Astrocyte (in vitro differentiated cells and primary cell): ENCODE measurements at regions not wholly inside any gene's neighbourhood (a gene's known extent, or its start where the extent isn't known, plus 50 kb on each side); places are given as distances from the start of the nearest gene placed in this dataset.
A peak's percentile ranks its signal among the peaks of the same experiment; 100 is the strongest.

Experiments used
- DNase-seq: peaks from one replicate; pipeline ENCODE4 v3.0.0-alpha.2; 2010; ENCODE audit warnings: low read depth
- FAIRE-seq: peaks from 2 replicates; lab custom pipeline; 2011; peaks lifted over from hg19 to GRCh38; lab: Jason Lieb, UNC
- H2AFZ ChIP-seq: 2 replicates; pipeline ENCODE4 v1.6.0; 2012; ENCODE audit warnings: low read depth, low read length, inconsistent platforms
- H3K27ac ChIP-seq: 2 replicates; pipeline ENCODE4 v1.5.1; 2011; ENCODE audit warnings: low read depth, low read length, inconsistent platforms
- H3K27me3 ChIP-seq: 2 replicates; pipeline ENCODE4 v1.6.0; 2011; ENCODE audit warnings: low read length, inconsistent platforms; ENCODE audit not compliant: insufficient read depth
- H3K36me3 ChIP-seq: 2 replicates; pipeline ENCODE4 v1.5.1; 2011; ENCODE audit warnings: low read length, inconsistent platforms; ENCODE audit not compliant: insufficient read depth
- H3K4me1 ChIP-seq: 2 replicates; pipeline ENCODE4 v1.5.1; 2011; ENCODE audit warnings: low read length, inconsistent platforms; ENCODE audit not compliant: insufficient read depth
- H3K4me2 ChIP-seq: 2 replicates; pipeline ENCODE4 v1.6.0; 2012; ENCODE audit warnings: low read length, inconsistent platforms
- H3K4me3 ChIP-seq: 2 replicates; pipeline ENCODE4 v1.5.1; 2011; ENCODE audit warnings: low read depth, mild to moderate bottlenecking, low read length, inconsistent platforms; ENCODE audit not compliant: insufficient read depth
- H3K79me2 ChIP-seq: 2 replicates; pipeline ENCODE4 v1.6.0; 2012; ENCODE audit warnings: mild to moderate bottlenecking, low read length, inconsistent platforms; ENCODE audit not compliant: insufficient read depth
- H3K9ac ChIP-seq: 2 replicates; pipeline ENCODE4 v1.6.0; 2012; ENCODE audit warnings: mild to moderate bottlenecking, low read length, inconsistent platforms
- H3K9me3 ChIP-seq: 2 replicates; pipeline ENCODE4 v1.5.1; 2012; ENCODE audit warnings: low read depth, mild to moderate bottlenecking, low read length, inconsistent platforms; ENCODE audit not compliant: insufficient read depth
- H4K20me1 ChIP-seq: 2 replicates; pipeline ENCODE4 v1.6.0; 2012; ENCODE audit warnings: low read length, inconsistent platforms; ENCODE audit not compliant: insufficient read depth
- H3K27ac Mint-ChIP-seq: one replicate; pipeline ENCODE4 v1.8.0; 2021; ENCODE audit warnings: mild to moderate bottlenecking, mixed read lengths; ENCODE audit not compliant: unreplicated experiment
- H3K27me3 Mint-ChIP-seq: one replicate; pipeline ENCODE4 v1.8.0; 2021; ENCODE audit warnings: low read depth, mixed read lengths; ENCODE audit not compliant: unreplicated experiment
- H3K36me3 Mint-ChIP-seq: one replicate; pipeline ENCODE4 v1.8.0; 2021; ENCODE audit warnings: low read depth, mixed read lengths; ENCODE audit not compliant: unreplicated experiment
- H3K4me1 Mint-ChIP-seq: one replicate; pipeline ENCODE4 v1.8.0; 2021; ENCODE audit warnings: low read depth, mixed read lengths; ENCODE audit not compliant: unreplicated experiment
- H3K4me3 Mint-ChIP-seq: one replicate; pipeline ENCODE4 v1.8.0; 2021; ENCODE audit warnings: mild to moderate bottlenecking, moderate library complexity, mixed read lengths; ENCODE audit not compliant: unreplicated experiment
- H3K9me3 Mint-ChIP-seq: one replicate; pipeline ENCODE4 v1.8.0; 2021; ENCODE audit warnings: mild to moderate bottlenecking, mixed read lengths; ENCODE audit not compliant: unreplicated experiment
- EZH2 ChIP-seq: IDR thresholded peaks from 2 replicates; pipeline ENCODE4 v1.6.1; 2012; ENCODE audit warnings: mild to moderate bottlenecking, low read length, inconsistent platforms; ENCODE audit not compliant: insufficient read depth
- TF ChIP-seq, protein P1 (sequence below): IDR thresholded peaks from 2 replicates; pipeline ENCODE4 v1.5.1; 2011; ENCODE audit warnings: low read depth, mild to moderate bottlenecking, inconsistent platforms, low read length, moderate library complexity; ENCODE audit not compliant: insufficient read depth

DNA sequence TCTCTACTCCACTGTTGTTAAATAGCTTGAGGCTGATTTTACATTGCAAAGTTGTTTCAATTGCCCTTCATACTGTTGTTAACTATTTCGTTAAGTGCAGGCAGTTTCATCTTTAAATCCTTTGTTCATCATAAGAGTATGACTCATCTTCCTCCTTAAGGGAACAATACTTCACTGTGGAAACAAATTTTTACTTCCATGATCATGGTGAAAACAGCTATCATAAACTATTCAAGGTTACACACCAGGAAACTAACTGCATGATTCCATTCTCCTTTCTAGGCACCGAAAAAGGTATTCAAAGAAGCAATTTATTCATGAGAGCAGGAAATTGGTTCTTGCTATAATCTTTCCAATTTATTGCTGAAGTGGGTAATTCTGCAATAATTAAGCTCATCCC lies 593.2 kb downstream of the LRRIQ3 start:
- DNase-seq (peak; percentile 24), FAIRE-seq (no peak)
- peaks cover 2% of the 10 kb centered on the region for H3K36me3 Mint-ChIP-seq
- Histone ChIP-seq H3K9ac (no peak overlapping the region), H3K4me1 (no peaks in the 10 kb centered on the region), H3K4me3 (no peak overlapping the region), H3K27ac (no peak overlapping the region), H3K4me2 (peak overlapping the region; percentile 28), H4K20me1 (no peaks in the 10 kb centered on the region), H3K27me3 (no peaks in the 10 kb centered on the region), H3K79me2 (no peaks in the 10 kb centered on the region), H3K36me3 (no peaks in the 10 kb centered on the region), H2AFZ (no peak overlapping the region), H3K9me3 (no peaks in the 10 kb centered on the region)
- no peak overlapping the region for H3K4me3 Mint-ChIP-seq
- no peaks in the 10 kb centered on the region for H3K27me3 Mint-ChIP-seq
- H3K27ac Mint-ChIP-seq: no peak overlapping the region
- H3K4me1 Mint-ChIP-seq: no peaks in the 10 kb centered on the region
- no peaks in the 10 kb centered on the region for H3K9me3 Mint-ChIP-seq
- TF ChIP-seq EZH2: no peak
- TF ChIP-seq, protein P1, sequence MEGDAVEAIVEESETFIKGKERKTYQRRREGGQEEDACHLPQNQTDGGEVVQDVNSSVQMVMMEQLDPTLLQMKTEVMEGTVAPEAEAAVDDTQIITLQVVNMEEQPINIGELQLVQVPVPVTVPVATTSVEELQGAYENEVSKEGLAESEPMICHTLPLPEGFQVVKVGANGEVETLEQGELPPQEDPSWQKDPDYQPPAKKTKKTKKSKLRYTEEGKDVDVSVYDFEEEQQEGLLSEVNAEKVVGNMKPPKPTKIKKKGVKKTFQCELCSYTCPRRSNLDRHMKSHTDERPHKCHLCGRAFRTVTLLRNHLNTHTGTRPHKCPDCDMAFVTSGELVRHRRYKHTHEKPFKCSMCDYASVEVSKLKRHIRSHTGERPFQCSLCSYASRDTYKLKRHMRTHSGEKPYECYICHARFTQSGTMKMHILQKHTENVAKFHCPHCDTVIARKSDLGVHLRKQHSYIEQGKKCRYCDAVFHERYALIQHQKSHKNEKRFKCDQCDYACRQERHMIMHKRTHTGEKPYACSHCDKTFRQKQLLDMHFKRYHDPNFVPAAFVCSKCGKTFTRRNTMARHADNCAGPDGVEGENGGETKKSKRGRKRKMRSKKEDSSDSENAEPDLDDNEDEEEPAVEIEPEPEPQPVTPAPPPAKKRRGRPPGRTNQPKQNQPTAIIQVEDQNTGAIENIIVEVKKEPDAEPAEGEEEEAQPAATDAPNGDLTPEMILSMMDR: no peak

DNA sequence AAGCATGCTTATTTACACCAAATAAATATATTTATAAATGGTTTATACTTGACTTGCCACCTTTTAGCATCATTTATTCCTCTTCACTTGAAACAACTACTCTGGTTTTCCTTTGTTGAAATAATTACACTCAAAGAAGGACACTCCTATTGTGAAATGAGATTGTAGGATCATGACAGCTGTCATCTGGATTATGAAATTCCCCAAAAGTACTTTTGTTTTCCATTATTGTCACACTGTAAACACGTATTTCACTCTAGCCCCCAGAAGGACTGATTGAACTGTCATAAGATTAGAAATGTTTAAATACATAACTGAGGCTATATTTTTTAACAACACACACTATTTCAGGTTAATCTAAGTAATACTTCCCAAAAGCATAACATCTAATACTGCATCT lies 593.8 kb downstream of the LRRIQ3 start:
- FAIRE-seq (no peak), DNase-seq (no peak)
- Mint-ChIP-seq H3K27me3 (no peaks in the 10 kb centered on the region), H3K27ac (no peak overlapping the region), H3K36me3 (peaks cover 2% of the 10 kb centered on the region), H3K4me3 (no peak overlapping the region), H3K4me1 (no peaks in the 10 kb centered on the region), H3K9me3 (no peaks in the 10 kb centered on the region)
- no peak overlapping the region for H3K27ac ChIP-seq
- H3K4me1 ChIP-seq: no peaks in the 10 kb centered on the region
- H3K9me3 ChIP-seq: no peaks in the 10 kb centered on the region
- no peak for TF ChIP-seq EZH2
- TF ChIP-seq, protein P1: no peak
- H3K79me2 ChIP-seq: no peaks in the 10 kb centered on the region
- H3K9ac ChIP-seq: no peak overlapping the region
- no peaks in the 10 kb centered on the region for H3K36me3 ChIP-seq
- H2AFZ ChIP-seq: no peak overlapping the region
- H3K27me3 ChIP-seq: no peaks in the 10 kb centered on the region
- no peaks in the 10 kb centered on the region for H4K20me1 ChIP-seq
- H3K4me2 ChIP-seq: peak overlapping the region; percentile 28
- H3K4me3 ChIP-seq: no peak overlapping the region

DNA sequence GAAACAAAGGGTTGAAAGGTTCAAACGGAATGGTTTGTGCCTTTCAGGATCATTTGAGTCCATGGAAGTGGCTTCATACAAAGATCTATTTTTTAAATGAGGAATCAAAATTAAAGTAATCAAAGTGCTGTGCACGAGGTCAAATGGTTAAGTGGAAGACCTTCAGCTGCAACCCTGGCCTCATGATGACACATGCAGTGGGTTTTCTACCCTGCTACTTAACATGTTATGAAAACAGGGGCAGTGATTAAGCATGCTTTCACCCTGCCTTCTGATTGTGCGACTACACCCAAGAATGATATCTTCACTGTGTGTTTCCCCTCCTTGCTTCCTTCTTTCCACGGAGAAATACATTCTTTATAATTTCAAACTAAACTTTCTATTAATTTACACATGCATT lies 604.2 kb downstream of the LRRIQ3 start:
- H3K27me3 ChIP-seq: no peaks in the 10 kb centered on the region
- no peaks in the 10 kb centered on the region for H3K36me3 Mint-ChIP-seq
- peak overlapping the region; percentile 41 for H3K27ac ChIP-seq
- no peaks in the 10 kb centered on the region for H3K79me2 ChIP-seq
- no peak overlapping the region for H3K4me3 Mint-ChIP-seq
- no peaks in the 10 kb centered on the region for H3K9me3 ChIP-seq
- FAIRE-seq (no peak), DNase-seq (peak; percentile 34)
- no peaks in the 10 kb centered on the region for H3K36me3 ChIP-seq
- H3K4me1 ChIP-seq: peaks cover 10% of the 10 kb centered on the region
- H3K9me3 Mint-ChIP-seq: no peaks in the 10 kb centered on the region
- H3K4me2 ChIP-seq: peak overlapping the region; percentile 79
- H4K20me1 ChIP-seq: no peaks in the 10 kb centered on the region
- peak overlapping the region; percentile 38 for H3K9ac ChIP-seq
- peak overlapping the region; percentile 38 for H3K4me3 ChIP-seq
- no peaks in the 10 kb centered on the region for H3K27me3 Mint-ChIP-seq
- H2AFZ ChIP-seq: peak overlapping the region; percentile 73
- no peak for TF ChIP-seq EZH2
- TF ChIP-seq, protein P1: no peak
- peak overlapping the region; percentile 76 for H3K27ac Mint-ChIP-seq
- peaks cover 19% of the 10 kb centered on the region for H3K4me1 Mint-ChIP-seq
